ENCODE measurements at regions not wholly inside any gene's neighbourhood (a gene's known extent, or its start where the extent isn't known, plus 50 kb on each side); places are given as distances from the start of the nearest gene placed in this dataset.
"Not testable (repeated sequence)": the region's sequence is repeated elsewhere in the genome, so short reads cannot be mapped to it uniquely, and the experiment has no call there.

DNA sequence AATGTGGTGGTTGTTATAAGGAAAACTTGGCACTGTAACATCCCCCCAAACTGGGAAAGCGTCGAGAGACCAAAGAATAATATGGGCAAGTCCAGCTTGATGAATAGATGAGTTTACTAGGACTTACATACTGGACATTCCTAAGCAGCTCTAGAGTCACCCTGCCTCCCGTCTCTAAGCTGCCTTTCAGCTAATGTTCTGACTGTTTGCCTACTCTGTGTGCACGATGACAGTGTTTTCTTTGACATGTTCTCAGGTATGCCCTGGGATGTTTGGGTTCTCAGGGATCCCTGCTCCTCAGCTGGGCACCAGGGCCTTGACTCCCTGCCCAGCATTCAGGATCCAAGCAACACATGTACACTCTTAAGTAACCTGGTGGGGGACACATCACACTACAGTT is 87.5 kb downstream of the MRPL57 start:
- not testable (repeated sequence) for DNase-seq

- DNase-seq, result not testable (repeated sequence)
These were observed 92.0 kb downstream of the MRPL57 start for GRCh38 chr13:21268485-21268884.

DNA sequence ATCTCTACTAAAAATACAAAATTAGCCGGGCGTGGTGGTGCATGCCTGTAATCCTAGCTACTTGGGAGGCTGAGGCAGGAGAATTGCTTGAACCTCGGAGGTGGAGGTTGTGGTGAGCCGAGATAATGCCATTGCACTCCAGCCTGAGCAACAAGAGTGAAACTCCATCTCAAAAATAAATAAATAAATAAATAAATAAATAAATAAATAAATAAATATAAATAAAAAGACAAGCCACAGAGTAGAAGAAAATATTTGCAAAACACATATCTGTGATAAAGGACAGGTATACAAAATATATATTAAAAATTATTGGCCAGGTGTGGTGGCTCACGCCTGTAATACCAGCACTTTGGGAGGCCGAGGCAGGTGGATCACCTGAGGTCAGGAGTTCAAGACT is 96.0 kb downstream of the MRPL57 start:
- DNase-seq, result not testable (repeated sequence)

GRCh38 chr13:21274457-21274856 is 98.0 kb downstream of the MRPL57 start:
- DNase-seq, result peak; percentile 17

DNA sequence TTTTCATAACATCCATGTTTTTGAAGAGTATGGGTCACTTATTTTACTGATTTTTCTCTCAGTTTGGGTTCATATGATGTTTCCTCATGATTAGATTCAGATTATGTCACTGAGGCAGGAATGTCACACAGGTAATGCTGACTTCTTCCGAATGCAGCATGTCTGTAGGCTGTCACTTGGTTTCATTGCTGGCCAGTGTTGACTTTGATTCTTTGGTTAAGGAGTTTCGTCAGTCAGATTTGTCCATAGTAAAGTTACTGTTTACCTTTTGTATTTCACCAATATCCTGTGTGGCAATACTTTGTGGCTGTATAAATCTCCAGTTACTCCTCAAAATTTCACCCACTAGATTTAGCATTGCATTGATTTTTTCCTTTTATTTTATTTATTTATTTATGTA is 105.6 kb downstream of the MRPL57 start:
- no peak for DNase-seq

- DNase-seq, result no peak
These were observed 111.0 kb downstream of the MRPL57 start for GRCh38 chr13:21287331-21287907.

DNA sequence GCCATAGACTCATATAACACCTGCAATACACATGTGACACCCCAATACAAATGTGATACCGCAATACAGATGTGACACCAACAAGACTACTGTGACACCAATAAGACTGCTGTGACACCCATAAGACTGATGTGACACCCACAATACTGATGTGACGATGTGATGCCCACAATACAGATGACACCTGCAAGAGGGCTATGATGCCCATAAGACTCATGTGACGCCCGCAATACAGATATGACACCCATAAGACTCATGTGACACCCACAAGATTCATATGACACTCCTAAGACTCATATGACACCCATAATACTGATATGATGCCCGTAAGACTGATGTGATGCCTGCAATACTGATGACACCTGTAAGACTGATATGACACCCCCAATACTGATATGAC is 113.0 kb downstream of the MRPL57 start:
- DNase-seq, result no peak

- not testable (repeated sequence) for DNase-seq
These were observed 114.1 kb downstream of the MRPL57 start for GRCh38 chr13:21290442-21291002.

- no peak for DNase-seq
These were observed 115.4 kb downstream of the MRPL57 start for GRCh38 chr13:21291840-21292239.

DNA sequence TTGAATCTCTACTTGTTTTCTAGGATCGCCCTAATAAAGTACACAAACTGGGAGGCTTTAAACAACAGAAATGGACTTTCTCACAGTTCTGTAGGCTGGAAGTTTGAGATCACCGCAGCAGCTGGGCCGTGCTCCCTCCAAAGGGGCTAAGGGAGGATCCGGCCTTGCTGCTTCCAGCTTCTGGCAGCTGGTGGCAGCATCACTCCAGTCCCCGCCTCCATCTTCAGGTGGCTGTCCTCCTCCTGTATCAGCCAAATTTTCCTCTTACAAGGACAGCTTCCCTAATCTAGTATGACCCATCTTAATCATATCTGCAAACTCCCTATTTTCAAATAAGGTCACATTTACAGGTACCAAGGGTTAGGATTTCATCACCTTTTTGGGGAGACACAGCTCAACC is 120.5 kb downstream of the MRPL57 start:
- peak; percentile 31 for DNase-seq

DNA sequence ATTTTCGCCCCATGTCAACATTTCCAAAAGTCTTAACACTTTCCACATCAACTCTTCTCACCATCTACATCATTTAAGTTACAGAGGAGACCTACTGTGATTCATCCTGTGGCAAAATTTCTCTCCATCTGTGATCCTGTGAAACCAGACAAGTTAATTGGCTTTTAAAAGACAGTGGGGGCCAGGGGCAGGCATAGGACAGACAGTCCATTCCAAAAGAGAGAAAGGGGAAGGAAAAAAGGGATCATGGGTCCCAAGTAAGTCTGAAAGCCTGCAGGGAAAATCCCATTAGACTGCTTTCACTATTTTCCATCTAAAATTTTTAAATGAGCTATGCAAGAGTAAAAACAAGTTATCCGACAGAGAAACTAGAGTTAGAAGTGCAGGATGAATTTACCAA is 121.0 kb downstream of the MRPL57 start:
- DNase-seq, result no peak

DNA sequence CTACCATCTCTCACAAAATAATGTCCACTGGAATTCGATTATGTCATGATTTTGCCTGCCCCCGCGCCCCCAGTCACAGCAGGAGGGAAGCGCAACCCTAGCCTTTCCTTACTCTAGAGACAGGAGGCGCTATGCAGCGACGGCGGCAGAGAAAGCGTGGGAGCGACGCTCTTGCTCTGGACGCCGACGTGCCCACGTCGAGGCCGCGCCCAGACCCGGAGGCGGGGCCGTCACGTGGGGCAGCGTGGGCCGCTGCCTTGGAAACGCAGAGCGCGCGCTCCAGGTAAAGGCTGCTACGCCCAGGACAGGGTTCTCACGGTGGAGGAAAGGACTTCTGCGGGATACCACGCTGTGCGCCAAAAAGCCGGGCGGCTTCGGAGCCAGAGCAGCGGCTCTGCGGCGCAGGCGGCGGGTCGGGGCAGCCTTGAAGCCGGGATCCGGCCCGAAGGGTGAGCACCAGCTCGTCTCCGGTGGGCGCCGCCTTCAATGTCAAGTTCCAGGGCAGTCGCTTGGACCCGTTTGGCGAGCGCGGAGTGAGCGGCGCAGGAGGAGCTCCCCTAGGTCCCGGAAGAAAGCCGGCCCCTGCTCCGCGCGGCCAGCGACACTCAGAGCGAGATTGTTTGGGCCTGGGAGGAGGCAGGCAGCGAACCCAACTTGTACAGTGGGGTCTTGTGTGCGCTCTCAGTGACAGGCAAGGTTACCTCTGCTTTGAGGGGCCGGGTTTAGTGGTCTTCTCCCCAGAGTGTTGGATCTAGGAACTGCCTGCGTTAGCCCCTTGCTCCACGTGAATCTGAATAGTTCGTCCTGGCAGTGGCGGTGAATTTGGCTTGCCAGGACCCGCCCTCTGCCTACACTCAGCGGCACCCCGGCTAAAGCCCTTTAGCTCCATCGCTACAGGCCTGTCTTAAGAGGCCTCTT is 121.7 kb downstream of the MRPL57 start:
- peak; percentile 90 for DNase-seq

- DNase-seq, result no peak
These were observed 127.8 kb downstream of the MRPL57 start for GRCh38 chr13:21304256-21304655.

- DNase-seq, result not testable (repeated sequence)
These were observed 130.0 kb downstream of the MRPL57 start for GRCh38 chr13:21306300-21307073.

DNA sequence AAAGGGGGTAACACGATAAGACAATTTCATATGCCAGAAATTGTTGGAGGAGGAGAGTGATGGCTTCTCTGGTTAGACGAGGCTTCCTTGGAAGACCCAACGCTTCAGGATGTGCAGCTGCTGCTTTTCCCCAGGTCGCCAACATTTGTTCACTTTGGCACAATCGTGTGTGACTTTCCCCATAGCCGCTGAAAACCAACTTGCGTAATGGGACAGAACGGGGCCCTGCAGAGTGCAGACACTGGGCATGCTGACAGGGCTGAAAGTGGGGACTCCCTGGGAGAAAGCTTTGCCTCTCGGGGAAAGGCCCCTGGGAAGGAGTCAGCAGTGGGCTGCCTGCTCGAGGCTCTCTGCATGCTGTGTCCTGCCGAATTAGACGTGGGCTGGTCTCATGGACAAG is 130.7 kb downstream of the MRPL57 start:
- not testable (repeated sequence) for DNase-seq

GRCh38 chr13:21308906-21309305 is 132.4 kb downstream of the MRPL57 start:
- DNase-seq, result no peak

DNA sequence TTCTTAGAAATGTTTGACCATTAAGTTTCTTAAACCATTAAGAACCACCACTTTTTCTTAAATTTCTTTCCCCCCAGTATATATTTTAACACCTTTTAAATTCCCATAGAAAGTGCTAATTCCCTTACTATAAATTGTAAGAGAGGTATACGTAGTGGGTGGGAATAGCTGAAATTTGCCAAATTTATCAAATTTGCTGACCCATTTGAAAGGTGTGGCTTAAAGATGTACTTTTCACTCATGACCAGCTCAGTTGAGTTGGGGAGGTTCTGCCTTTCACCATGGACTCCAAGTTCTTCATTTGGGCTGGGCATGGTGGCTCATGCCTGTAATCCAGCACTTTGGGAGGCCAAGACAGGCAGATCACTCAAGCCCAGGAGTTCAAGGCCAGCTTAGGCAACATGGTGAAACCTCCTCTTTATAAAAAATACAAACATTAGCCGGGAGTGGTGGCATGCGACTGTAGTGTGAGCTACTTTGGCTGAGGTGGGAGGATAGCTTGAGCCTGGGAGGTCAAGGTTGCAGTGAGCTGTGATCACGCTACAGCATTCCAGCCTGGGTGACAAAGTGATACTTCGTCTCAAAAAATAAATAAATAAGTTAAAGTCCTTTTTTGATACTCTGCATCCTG is 133.2 kb downstream of the MRPL57 start:
- DNase-seq, result no peak

- DNase-seq, result no peak
These were observed 133.8 kb downstream of the MRPL57 start for GRCh38 chr13:21310220-21310619.

- not testable (repeated sequence) for DNase-seq
These were observed 138.5 kb downstream of the MRPL57 start for GRCh38 chr13:21314976-21315375.

DNA sequence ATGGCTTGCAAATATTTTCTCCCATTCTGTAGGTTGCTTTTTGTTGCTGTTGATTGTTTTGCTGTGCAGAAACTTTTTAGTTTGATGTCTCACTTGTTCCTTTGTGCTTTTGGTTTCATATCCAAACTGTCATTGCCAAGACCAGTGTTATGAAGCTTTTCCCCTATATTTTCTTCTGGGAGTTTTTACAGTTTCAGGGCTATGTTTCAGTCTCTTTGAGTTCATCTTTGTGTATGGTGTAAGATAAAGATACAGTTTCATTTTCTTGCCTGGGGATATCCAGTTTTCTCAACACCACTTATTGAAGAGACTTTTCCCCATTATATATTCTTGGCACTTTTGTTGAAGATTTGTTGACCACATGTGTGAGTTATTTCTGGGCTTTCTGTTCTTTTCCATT is 139.9 kb downstream of the MRPL57 start:
- no peak for DNase-seq

DNA sequence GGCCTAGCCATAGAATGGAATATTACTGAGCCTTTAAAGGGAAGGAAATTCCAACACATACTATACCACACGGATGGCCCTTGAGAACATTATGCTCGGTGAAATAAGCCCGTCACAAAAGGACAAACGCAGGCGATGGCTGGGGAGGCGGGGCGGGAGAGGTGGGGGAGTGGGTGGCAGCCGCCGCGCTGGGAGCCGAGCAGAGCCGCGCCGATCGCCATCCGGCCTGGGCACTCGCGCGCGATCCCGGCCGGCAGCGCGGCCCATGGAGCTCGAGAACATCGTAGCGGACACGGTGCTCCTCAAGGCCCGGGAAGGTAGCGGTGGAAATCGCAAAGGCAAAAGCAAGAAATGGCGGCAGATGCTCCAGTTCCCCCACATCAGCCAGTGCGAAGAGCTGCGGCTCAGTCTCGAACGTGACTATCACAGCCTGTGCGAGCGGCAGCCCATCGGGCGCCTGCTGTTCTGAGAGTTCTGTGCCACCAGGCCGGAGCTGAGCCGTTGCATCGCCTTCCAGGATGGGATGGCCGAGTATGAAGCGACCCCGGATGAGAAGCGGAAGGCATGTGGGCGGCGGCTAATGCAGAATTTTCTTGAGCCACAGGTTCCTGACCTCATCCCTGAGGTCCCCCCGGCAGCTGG is 140.1 kb downstream of the ZDHHC20 start:
- no peak for DNase-seq
